ENCODE measurements at regions not wholly inside any gene's neighbourhood (a gene's known extent, or its start where the extent isn't known, plus 50 kb on each side); places are given as distances from the start of the nearest gene placed in this dataset.

DNA sequence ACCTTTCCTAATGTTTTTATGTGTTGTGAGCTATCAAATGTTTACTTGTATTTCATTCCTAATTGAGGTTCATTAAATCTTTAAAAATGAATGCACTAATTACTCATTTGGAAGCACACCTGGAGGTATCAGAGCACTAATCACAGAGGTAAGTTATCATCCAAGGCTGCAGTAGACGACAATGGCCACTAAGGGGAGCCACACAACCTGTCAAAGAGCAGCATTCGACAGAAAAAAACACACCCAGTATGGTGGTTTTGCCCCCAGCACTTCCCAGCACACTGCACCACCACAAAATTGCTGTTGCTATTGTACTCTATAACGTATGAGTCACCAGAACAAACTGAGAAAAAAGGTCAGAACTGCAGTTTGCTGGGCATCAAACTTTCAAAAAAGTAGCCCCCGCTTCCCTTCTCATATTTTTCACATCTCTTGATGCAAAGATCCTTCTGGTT lies 205.9 kb upstream of the IGF1R start:
- Mint-ChIP-seq H3K27me3 (peaks cover 11% of the 10 kb centered on the region), H3K9me3 (peaks cover 6% of the 10 kb centered on the region), H3K4me3 (no peak overlapping the region), H3K27ac (no peak overlapping the region), H3K36me3 (no peaks in the 10 kb centered on the region), H3K4me1 (peaks cover 10% of the 10 kb centered on the region)
- ATAC-seq (ENCODE audit: low read depth): peak; percentile 34
- DNase-seq (ENCODE audit: low spot score in 2 of 2): no peak

DNA sequence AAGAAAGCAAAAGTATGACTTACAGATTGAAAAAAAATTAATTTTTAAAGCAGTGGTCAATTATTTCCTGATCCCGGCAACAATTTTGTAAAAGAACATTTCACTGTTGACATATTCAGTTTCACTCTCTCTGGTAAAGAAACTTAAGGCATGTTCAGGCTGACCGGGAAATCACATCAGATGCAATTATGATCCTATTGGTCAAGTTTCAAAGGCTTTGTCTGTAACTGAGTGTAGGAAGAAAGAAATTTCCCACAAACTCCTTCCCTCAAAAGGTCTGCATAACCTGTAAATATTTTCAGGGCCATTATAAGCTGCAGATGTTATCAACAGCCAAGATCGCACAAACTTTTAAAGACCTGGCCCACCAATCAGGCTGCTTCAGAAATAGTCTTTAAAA lies 205.4 kb upstream of the IGF1R start:
- no peak overlapping the region for H3K27ac Mint-ChIP-seq
- ATAC-seq (ENCODE audit: low read depth) (no peak), DNase-seq (ENCODE audit: low spot score in 2 of 2) (no peak)
- H3K36me3 Mint-ChIP-seq: no peaks in the 10 kb centered on the region
- peaks cover under 1% of the 10 kb centered on the region for H3K9me3 Mint-ChIP-seq
- peaks cover 7% of the 10 kb centered on the region for H3K27me3 Mint-ChIP-seq
- H3K4me1 Mint-ChIP-seq: peaks cover 10% of the 10 kb centered on the region
- H3K4me3 Mint-ChIP-seq: no peak overlapping the region

DNA sequence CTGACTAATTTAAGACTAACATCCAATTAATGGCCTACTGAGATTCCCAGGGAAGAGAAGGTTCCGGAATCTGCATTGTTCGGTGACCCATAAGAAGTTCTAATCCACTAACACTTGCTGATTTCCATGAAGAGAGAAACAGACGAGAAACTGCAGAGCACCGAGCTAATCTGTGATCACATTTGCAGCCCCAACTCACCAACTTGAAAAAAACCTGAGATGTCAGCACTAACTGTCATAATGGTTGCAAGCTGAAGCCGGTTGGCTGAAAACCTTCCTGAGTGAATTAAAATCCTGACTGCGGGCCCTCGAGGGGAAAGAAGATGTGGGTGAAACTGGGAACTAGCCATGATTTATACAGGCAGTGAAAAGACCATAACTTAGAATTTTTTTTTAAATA lies 204.8 kb upstream of the IGF1R start:
- H3K4me1 Mint-ChIP-seq: peaks cover 10% of the 10 kb centered on the region
- DNase-seq (ENCODE audit: low spot score in 2 of 2) (no peak), ATAC-seq (ENCODE audit: low read depth) (no peak)
- no peak overlapping the region for H3K27ac Mint-ChIP-seq
- H3K9me3 Mint-ChIP-seq: peaks cover 2% of the 10 kb centered on the region
- H3K36me3 Mint-ChIP-seq: no peaks in the 10 kb centered on the region
- H3K4me3 Mint-ChIP-seq: no peak overlapping the region
- peaks cover 5% of the 10 kb centered on the region for H3K27me3 Mint-ChIP-seq

DNA sequence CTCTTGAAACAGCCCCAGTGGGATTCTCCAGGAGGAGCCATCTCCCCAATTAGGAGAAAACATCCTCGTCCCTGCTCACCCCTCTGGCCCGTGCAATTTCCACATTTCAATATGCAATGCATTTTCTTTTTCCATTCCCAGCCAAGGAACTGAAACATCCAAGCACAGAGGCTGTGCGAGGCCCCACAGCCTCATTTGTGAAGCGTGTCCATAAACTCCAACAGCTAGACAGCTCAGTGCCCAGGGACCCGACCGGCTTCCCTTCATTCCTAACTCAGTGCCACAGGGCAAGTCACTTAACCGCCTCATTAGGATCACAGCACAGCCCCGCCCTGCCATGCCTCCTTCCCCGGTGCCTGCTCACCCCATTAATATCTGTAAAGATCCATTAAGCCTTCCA lies 204.2 kb upstream of the IGF1R start:
- peaks cover 10% of the 10 kb centered on the region for H3K4me1 Mint-ChIP-seq
- DNase-seq (ENCODE audit: low spot score in 2 of 2) (no peak), ATAC-seq (ENCODE audit: low read depth) (no peak)
- peaks cover 2% of the 10 kb centered on the region for H3K9me3 Mint-ChIP-seq
- no peaks in the 10 kb centered on the region for H3K36me3 Mint-ChIP-seq
- no peak overlapping the region for H3K4me3 Mint-ChIP-seq
- H3K27me3 Mint-ChIP-seq: peaks cover 4% of the 10 kb centered on the region
- H3K27ac Mint-ChIP-seq: no peak overlapping the region

DNA sequence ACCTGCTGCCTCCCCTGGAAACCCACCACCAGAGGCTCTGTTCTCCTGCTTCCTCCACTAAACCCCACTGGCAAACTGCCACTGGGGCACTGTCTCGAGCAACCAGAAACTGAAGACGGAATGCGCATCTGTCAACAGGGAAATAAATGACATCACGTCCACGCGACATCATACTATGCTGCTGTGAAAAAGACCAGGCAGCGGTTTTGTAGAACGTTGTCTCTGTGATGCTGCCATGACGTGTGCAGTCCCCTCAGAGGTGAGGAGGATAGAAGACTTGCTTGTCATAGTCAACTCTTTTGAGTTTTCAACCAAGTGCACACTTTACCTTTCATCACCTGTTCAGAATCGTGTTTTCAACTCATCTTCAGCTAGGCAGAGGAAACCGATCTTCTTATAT lies 203.0 kb upstream of the IGF1R start:
- H3K4me1 Mint-ChIP-seq: peaks cover 10% of the 10 kb centered on the region
- no peaks in the 10 kb centered on the region for H3K36me3 Mint-ChIP-seq
- ATAC-seq (ENCODE audit: low read depth) (no peak), DNase-seq (ENCODE audit: low spot score in 2 of 2) (no peak)
- H3K27me3 Mint-ChIP-seq: peaks cover 6% of the 10 kb centered on the region
- H3K27ac Mint-ChIP-seq: no peak overlapping the region
- no peak overlapping the region for H3K4me3 Mint-ChIP-seq
- H3K9me3 Mint-ChIP-seq: peaks cover 2% of the 10 kb centered on the region

DNA sequence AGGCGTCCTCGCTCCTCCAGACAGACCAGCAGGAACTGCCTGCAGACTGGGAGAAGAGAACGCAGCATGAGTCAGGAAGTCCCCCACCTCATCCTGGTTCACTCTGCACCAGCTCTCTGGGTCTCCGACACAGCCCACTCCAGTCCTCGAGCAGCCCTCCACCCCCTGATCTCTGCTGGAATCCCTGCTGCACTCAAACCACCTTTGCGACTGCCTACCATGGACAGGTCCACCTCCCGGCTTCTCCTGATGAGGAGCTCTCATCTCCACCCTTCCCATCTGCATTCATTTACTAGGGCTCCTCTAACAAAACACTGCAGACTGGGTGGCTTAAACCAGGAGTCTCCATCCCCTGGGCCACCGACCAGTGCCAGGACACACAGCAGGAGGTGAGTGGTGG lies 202.3 kb upstream of the IGF1R start:
- Mint-ChIP-seq H3K4me1 (peaks cover 6% of the 10 kb centered on the region), H3K27me3 (peaks cover 6% of the 10 kb centered on the region), H3K4me3 (no peak overlapping the region), H3K9me3 (peaks cover 2% of the 10 kb centered on the region), H3K27ac (no peak overlapping the region), H3K36me3 (no peaks in the 10 kb centered on the region)
- DNase-seq (ENCODE audit: low spot score in 2 of 2): no peak
- no peak for ATAC-seq (ENCODE audit: low read depth)

DNA sequence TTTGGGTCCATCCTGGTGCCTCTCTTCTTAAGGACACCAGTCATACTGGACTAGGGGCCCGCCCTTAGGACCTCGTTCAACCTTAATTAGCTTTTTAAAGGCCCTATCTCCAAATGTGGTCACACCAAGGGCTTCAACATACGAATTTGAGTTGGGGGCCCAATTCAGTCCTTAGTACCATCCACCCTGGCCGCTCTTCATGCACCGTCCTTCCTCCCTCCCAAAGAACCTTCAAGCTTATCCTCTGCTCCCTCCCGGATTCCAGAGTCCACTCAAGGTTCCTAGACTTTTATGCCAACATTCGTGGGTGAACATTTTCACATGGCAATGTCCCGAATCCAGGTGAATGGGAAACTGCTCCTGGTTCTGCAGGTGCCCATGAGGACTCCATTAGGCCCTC lies 201.3 kb upstream of the IGF1R start:
- H3K4me1 Mint-ChIP-seq: peaks cover 2% of the 10 kb centered on the region

DNA sequence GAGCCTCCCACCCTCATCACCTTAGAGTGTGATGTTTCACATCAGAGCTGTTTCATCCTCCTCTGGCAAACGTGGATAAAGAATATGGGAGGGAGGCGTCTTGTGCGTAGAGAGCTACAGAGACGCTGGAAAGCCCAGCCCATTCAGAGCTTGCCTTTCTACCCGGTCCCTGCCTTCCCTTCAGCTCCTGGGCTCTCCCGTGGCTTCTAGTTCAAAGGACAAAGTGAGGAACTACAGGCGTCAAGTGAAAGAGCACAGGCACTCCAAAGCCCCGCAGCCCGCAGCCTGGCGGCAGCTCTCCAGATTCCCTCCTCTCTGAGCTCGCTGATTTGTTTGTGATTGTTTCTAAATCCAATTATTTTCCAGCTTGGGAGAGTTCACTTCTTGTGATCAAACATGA lies 197.1 kb upstream of the IGF1R start:
- DNase-seq (ENCODE audit: low spot score in 2 of 2) (no peak), ATAC-seq (ENCODE audit: low read depth) (no peak)
- no peak overlapping the region for H3K27ac Mint-ChIP-seq
- no peak overlapping the region for H3K4me3 Mint-ChIP-seq
- H3K9me3 Mint-ChIP-seq: peaks cover 2% of the 10 kb centered on the region
- H3K27me3 Mint-ChIP-seq: peaks cover 6% of the 10 kb centered on the region
- H3K4me1 Mint-ChIP-seq: no peaks in the 10 kb centered on the region
- no peaks in the 10 kb centered on the region for H3K36me3 Mint-ChIP-seq

More for the DNA sequence above, 201.3 kb upstream of the IGF1R start:
- Mint-ChIP-seq H3K36me3 (no peaks in the 10 kb centered on the region), H3K9me3 (peaks cover 2% of the 10 kb centered on the region), H3K27ac (no peak overlapping the region), H3K27me3 (peaks cover 6% of the 10 kb centered on the region), H3K4me3 (no peak overlapping the region)
- no peak for ATAC-seq (ENCODE audit: low read depth)
- no peak for DNase-seq (ENCODE audit: low spot score in 2 of 2)

DNA sequence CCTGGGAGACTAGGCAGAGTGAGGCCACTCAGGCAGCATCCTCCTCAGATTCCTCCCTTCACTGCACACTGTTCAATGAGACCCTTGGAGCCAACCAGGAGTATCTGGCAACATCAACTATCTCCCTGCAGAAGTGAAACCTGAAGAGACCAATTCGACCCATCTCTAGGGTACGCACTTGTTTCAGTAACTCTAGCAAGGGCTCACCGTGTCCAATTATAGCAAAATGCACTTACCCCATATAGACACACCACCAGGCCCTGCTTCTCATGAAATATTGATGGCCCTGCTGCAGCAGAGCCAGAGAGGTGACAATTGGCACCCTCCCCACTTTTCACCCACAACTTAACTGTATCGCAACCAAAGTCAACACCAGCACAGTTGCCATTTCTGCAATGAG lies 196.1 kb upstream of the IGF1R start:
- H3K27ac Mint-ChIP-seq: no peak overlapping the region
- DNase-seq (ENCODE audit: low spot score in 2 of 2) (no peak), ATAC-seq (ENCODE audit: low read depth) (no peak)
- peaks cover 4% of the 10 kb centered on the region for H3K27me3 Mint-ChIP-seq
- no peaks in the 10 kb centered on the region for H3K4me1 Mint-ChIP-seq
- no peaks in the 10 kb centered on the region for H3K36me3 Mint-ChIP-seq
- H3K9me3 Mint-ChIP-seq: peaks cover 4% of the 10 kb centered on the region
- no peak overlapping the region for H3K4me3 Mint-ChIP-seq

DNA sequence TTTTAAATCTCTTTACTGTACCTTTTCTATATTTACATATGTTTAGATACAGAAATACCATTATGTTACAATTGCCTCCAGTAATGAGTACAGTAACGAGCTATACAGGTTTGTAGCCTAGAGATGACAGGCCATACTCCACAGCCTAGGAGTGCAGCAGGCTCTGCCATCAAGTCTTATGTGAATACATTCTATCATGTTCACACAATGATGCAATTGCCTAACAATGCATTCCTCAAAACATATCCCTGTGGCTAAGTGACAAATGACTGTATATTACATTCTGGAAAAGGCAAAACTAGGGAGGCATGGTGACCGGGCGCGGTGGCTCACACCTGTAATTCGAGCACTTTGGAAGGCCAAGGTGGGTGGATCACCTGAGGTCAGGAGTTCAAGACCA lies 192.4 kb upstream of the IGF1R start:
- H3K36me3 Mint-ChIP-seq: no peaks in the 10 kb centered on the region
- H3K4me3 Mint-ChIP-seq: no peak overlapping the region
- ATAC-seq (ENCODE audit: low read depth) (no peak), DNase-seq (ENCODE audit: low spot score in 2 of 2) (no peak)
- H3K27ac Mint-ChIP-seq: no peak overlapping the region
- H3K27me3 Mint-ChIP-seq: peaks cover 6% of the 10 kb centered on the region
- peaks cover 7% of the 10 kb centered on the region for H3K9me3 Mint-ChIP-seq
- no peaks in the 10 kb centered on the region for H3K4me1 Mint-ChIP-seq

DNA sequence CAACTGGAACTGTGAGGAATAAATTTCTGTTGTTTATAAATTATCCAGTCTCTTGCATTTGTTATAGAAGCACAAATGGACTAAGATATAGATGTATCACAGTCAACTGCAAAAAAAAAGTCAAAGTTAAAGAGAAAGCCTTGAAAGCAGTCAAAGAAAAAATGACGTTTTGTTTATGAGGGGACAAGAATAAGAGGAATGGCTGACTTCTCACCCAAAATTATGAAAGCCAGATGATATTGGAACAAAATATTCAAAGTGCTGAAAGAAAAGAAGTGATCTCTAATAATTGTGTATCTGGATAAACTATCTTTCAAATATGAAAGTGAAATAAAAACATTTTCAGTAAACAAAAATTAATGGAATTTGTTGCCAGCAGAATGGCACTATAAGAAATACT lies 171.8 kb upstream of the IGF1R start:
- DNase-seq (ENCODE audit: low spot score in 2 of 2) (no peak), ATAC-seq (ENCODE audit: low read depth) (no peak)
- Mint-ChIP-seq H3K27me3 (peaks cover 2% of the 10 kb centered on the region), H3K4me3 (no peak overlapping the region), H3K27ac (no peak overlapping the region), H3K4me1 (no peaks in the 10 kb centered on the region), H3K9me3 (peaks cover 21% of the 10 kb centered on the region), H3K36me3 (no peaks in the 10 kb centered on the region)

DNA sequence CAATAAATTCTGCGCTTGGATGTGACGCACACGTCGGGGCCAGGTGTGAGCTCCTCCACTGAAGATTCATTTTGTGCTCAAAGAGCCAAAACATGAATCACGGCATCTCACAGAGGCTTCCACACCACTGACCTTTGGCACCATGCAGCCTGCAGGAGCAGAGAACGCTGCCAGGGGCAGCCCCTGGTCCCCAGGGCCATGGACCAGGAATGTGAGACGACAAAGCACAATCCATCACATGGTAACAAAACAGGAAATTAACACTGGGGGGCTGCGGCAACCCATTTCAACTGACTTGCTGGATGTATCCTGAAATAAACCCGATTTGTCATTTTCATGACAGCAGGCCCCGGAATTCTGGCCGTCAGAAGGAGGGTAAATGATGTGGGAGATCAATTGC lies 167.5 kb upstream of the IGF1R start:
- Mint-ChIP-seq H3K27ac (no peak overlapping the region), H3K36me3 (no peaks in the 10 kb centered on the region), H3K27me3 (peaks cover 3% of the 10 kb centered on the region), H3K4me3 (no peak overlapping the region), H3K4me1 (peaks cover 1% of the 10 kb centered on the region), H3K9me3 (peaks cover 14% of the 10 kb centered on the region)
- no peak for ATAC-seq (ENCODE audit: low read depth)
- no peak for DNase-seq (ENCODE audit: low spot score in 2 of 2)

DNA sequence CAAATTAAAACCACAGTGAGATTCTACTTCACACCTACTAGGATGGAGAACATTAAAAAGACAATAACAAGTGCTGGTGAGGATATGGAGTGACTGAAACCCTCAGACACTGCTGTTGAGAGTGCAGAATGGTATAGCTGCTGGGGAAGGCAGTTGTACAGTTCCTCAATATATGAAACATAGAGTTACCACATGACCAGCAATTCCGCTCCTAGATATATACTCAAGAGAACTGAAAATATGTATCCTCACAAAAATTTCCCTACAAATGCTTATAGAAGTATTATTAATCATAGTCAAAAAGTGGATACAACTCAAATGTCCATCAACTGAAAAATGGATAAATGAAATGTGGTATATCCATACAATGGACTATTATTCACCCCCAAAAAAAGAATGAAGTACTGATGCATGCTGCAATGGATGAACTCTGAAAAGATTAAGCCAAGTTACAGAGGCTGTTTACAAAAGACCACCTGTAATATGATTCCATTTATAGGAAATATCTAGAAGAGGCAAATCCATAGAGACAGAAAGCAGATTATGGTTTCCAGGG lies 164.7 kb upstream of the IGF1R start:
- H3K4me1 Mint-ChIP-seq: peaks cover 2% of the 10 kb centered on the region
- DNase-seq (ENCODE audit: low spot score in 2 of 2) (no peak), ATAC-seq (ENCODE audit: low read depth) (no peak)
- peaks cover 4% of the 10 kb centered on the region for H3K27me3 Mint-ChIP-seq
- no peak overlapping the region for H3K27ac Mint-ChIP-seq
- H3K4me3 Mint-ChIP-seq: no peak overlapping the region
- H3K9me3 Mint-ChIP-seq: peaks cover 3% of the 10 kb centered on the region
- H3K36me3 Mint-ChIP-seq: no peaks in the 10 kb centered on the region

DNA sequence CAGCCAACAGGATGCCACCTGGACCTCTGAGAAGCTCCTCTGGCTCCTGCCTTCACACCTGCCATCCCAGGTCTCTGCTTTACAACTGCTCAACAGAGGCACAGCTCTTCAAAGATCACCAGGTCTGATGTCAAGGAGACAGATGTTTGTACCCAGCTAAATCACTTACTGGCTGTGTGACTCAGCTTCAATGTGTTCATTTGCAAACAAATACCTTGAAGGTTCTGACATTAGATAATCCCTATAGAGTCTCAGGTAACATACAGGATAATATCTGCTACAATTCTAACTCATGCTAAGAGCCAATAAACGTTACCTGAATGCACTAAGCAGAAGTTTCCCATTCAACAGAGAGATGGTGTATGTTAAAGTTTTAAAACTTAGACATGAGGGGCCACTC lies 163.4 kb upstream of the IGF1R start:
- Mint-ChIP-seq H3K36me3 (no peaks in the 10 kb centered on the region), H3K27me3 (peaks cover 4% of the 10 kb centered on the region), H3K9me3 (peaks cover 3% of the 10 kb centered on the region), H3K4me3 (no peak overlapping the region), H3K4me1 (peaks cover 2% of the 10 kb centered on the region), H3K27ac (no peak overlapping the region)
- no peak for ATAC-seq (ENCODE audit: low read depth)
- DNase-seq (ENCODE audit: low spot score in 2 of 2): no peak

DNA sequence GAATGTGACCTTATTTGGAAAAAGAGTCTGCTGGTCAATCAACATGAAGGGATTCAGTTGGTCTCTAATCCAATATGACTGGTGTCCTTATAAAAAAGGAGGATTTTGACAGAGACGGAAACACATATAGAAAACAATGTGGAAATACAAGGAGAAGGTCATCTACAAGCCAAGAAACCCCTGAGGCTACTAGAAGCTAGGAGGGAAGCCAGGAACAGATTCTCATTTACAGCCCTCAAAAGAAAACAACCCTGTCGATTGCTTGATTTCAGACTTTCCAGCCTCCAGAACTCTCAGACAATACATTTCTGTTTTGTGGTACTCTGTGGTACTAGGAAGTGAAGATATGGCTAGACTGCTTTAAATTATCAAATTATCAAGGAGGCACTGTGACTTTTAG lies 162.9 kb upstream of the IGF1R start:
- peaks cover 4% of the 10 kb centered on the region for H3K27me3 Mint-ChIP-seq
- peaks cover 2% of the 10 kb centered on the region for H3K4me1 Mint-ChIP-seq
- H3K4me3 Mint-ChIP-seq: no peak overlapping the region
- no peak for DNase-seq (ENCODE audit: low spot score in 2 of 2)
- H3K36me3 Mint-ChIP-seq: no peaks in the 10 kb centered on the region
- H3K27ac Mint-ChIP-seq: no peak overlapping the region
- ATAC-seq (ENCODE audit: low read depth): no peak
- H3K9me3 Mint-ChIP-seq: peaks cover 3% of the 10 kb centered on the region

Data from memory B cell (primary cell).